ENCODE measurements at regions not wholly inside any gene's neighbourhood (a gene's known extent, or its start where the extent isn't known, plus 50 kb on each side); places are given as distances from the start of the nearest gene placed in this dataset.
"Not testable (repeated sequence)": the region's sequence is repeated elsewhere in the genome, so short reads cannot be mapped to it uniquely, and the experiment has no call there.

DNA sequence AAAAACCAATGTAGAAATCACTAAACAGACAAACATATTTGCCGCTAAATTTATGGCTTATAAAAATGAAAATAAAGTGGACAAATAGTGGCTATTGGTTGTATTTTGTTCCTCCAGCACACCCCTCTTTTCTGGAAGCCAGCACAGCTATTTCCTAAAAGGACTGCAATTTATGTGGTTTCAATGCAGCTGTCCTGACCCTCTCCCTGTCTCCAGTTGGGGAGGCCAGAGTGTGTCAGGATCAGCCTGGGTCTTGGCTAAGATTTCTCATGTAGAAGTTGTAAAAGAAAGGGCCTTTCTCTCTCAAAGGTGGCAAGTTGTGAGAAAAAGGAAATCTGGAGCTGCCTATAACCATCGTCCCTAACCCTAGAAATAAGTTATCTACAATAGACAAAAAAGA is 165.6 kb downstream of the ALDH8A1 start:
- DNase-seq (ENCODE audit: low spot score), result no peak

DNA sequence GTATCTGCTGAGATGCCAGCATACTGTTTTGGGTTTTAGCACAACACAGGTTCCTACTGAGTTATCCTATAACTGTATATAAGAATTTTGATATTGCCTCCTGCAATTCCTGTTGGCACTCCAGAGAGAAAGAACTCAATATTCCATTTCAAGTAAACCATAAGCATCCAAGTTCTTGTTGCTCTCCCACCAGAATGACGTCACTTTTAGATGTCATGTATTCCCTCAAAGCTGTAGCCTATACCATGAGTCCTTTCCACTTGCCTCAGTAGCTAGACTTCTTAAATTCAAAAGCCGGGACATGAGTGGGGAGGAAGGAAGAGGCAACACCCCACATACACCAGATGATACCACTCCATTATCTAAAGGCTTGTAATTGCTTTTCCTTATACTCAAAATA is 171.5 kb downstream of the ALDH8A1 start:
- DNase-seq (ENCODE audit: low spot score), result no peak

DNA sequence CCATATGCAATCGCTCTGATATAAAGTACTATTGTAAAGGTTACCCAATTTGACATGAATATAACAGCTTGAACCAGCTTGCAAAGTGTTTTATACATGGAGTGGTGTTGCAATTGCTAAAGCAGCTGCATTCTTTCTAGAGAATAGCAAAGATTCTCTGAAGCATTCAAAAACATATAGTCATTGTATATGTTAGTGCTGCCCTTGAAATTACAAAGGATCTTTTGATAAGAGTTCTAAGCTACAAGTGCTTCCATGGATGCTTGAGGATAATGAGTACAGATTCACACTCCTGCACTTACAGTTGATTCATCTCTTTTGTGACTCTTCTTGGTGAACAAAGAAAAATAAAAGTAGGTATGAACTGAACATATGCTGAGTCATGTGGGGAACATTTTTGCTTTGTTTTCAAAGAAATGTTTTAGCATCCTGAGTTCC is 175.7 kb downstream of the ALDH8A1 start:
- no peak for DNase-seq (ENCODE audit: low spot score)

DNA sequence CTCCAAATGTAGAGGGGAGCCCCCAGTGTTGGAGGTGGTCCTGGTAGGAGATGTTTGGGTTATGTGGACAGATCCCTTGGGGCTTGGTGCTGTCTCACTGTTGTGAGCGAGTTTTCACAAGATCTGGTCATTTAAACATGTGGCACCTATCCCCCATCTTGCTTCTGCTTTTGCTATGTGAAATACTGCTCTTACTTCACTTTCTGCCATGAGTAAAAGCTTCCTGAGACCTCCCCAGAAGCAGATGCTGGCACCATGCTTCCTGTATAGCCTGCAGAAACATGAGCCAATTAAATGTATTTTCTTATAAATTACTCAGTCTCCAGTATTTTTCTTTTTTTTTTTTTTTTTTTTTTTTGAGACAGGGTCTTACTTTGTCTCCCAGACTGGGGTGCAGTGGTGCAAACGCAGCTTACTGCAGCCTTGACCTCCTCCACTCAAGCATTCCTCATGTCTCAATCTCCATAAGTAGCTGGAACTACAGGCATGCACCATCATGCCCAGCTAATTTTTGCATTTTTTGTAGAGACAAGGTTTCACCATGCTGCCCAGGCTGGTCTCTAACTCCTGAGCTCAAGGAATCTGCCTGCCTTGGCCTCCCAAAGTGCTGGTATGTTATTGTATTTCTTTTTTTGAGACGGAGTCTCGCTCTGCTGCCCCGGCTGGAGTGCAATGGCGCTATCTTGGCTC is 177.1 kb downstream of the ALDH8A1 start:
- DNase-seq (ENCODE audit: low spot score), result no peak

DNA sequence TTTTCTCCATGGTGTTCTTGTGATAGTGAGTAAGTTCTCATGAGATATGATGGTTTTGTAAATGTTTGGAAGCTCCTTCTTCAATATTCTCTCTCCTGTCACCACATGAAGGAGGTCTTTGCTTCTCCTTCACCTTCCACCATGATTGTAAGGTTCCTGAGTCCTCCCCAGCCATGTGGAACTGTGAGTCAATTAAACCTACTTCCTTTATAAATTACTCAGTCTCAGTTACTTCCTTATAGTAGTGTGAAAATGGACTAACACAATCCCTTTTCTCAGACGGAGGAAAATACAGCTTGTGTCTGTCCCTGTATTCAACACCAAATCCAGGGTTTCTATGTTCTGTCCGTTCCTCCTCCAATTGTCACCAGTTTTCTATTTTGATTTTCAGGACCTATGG is 181.0 kb downstream of the ALDH8A1 start:
- no peak for DNase-seq (ENCODE audit: low spot score)

DNA sequence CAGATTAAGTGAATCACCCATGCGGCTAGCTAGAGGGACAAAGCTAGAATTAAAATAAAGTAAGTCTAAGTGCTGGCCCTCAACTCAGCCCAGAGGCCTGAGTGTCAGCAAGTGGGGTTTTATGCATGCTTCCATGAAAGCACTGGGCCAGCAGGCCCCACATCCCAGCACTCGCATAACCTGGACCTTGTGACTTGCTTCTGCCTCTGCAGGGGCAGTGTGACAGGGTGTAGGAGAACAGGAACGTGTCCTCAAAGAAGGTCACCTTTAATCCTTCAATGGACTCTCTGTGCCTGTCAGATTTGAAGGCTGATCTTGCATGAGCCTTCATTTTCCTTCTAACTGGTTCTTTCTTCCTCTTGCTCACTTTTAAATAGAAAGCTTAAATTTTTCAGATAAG is 183.4 kb downstream of the ALDH8A1 start:
- no peak for DNase-seq (ENCODE audit: low spot score)

DNA sequence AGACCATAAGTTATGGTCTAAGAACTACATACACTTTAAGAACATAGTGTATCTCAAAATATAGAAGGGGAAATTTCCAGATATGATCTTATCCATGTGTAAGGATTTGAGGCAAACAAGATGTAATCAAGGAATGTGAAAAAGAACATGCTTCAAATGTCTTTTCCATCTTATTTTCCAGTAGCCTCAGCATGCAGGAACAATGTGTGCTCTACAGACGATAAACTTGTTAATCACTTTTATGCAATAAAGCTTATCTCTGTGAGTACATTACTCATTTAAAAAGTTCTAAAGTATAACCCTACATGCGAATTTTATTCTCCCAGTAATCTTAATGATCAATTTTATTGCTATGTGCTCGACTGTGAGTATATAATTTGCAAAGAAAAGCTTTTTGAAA is 185.2 kb downstream of the ALDH8A1 start:
- DNase-seq (ENCODE audit: low spot score), result no peak

DNA sequence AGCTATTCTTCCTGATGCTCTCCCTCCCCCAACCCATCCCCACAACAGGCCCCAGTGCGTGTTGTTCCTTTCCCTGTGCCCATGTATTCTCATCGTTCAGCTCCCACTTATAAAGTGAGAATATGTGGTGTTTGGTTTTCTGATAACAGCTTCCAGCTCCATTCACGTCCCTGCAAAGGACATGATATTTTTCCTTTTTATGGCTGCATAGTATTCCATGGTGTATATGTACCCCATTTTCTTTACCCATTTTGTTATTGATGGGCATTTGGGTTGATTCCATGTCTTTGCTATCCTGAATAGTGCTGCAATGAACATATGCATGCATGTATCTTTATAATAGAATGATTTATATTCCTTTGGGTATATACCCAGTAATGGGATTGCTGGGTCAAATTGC is 186.3 kb downstream of the ALDH8A1 start:
- not testable (repeated sequence) for DNase-seq (ENCODE audit: low spot score)

DNA sequence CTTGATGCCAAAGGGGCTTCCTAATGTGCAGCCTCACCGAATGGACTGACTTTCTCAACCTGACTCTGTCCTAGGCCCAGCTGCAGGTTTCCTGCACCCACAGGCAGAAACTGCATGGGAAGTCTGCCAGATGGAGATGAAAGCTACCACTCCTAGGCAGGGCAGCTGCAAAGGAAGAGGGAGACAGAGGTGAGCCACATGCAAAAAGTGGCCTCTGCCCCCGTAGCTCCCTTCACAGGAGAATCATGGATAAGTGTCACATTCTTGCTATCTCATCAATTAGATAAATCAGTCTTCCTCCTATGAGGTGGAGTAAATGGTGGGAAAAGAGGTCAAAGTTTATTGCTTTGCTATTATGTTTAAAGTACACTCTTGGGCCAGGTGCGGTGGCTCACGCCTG is 191.3 kb downstream of the ALDH8A1 start:
- DNase-seq (ENCODE audit: low spot score), result no peak

DNA sequence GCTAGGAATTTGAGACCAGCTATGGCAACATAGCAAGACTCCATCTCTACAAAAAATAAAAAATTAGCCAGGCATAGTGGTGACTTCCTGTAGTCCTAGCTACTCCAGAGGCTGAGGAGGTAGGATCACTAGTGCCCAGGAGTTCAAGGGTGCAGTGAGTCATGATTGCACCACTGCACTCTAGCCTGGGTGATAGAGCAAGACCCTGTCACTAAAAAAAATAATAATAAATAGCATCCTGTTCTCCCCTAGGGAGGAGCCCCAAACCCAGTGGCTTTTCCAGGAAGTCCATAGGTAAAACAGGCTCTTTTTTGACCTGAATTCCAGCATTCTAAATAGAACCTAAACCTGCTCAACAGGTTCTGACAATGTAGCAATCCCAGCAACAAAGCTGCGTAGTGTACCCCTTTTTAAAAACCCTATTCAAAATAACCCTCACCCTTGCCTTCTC is 192.0 kb downstream of the ALDH8A1 start:
- no peak for DNase-seq (ENCODE audit: low spot score)

DNA sequence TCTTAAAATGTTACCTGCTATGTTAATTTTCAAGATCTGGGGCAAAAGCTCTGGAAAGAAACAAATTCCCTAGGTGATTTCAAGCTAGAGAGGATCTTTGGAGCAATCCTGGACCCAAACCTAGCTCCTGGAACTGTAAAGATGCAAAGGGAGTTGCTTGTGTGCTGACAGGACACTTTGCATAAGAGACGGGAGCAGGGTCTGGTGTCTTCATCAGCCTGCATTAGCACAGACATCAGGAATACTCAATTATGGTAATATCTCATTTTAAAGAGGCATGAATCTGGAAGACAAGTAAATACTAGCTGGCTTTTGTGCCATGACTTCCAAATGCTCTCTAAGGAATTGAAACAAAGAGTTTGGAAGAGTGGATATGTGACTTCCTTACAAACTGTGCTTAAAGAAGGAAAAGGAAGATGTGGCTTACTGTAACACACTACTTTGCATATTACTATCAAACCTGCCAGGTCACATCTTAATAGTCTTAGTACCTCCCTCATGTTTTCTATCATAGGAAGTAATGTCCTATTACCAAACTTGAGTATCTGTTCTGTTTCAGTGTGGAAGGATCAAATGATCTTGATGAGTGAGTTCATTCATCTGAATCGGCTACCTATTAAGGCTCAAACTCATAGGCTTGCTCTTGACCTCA is 193.4 kb downstream of the ALDH8A1 start:
- DNase-seq (ENCODE audit: low spot score), result no peak

DNA sequence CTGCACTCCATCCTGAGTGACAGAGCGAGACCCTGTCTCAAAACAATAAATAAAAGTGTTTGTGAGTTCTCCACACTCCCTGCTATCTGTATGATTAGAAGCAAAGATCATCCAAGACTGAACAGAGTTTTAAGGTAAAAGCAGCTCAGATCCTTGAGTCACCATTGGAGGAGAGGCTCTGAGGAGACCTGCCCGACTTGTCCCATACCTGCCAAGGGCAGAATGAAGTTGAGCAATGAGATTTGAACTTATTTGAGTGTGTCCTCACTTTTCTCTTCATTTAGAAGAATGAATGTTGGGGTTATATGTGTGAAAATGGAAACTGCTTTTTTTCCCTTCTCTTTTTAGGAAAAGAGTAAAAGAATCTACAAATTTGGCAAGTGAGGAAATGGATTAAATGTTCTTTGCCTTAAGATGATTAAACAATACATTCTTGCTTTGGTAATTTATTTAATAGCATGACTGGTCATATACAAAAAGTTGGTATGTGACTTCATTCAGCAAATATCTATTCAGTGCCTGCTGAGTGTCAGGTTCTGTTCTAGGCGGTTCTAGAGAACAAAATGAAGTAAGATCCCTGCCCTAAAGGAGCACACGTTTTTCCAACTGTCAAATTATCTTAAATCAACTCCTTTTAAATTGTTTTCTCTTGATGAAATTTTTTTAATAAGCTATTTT is 195.7 kb downstream of the ALDH8A1 start:
- no peak for DNase-seq (ENCODE audit: low spot score)

DNA sequence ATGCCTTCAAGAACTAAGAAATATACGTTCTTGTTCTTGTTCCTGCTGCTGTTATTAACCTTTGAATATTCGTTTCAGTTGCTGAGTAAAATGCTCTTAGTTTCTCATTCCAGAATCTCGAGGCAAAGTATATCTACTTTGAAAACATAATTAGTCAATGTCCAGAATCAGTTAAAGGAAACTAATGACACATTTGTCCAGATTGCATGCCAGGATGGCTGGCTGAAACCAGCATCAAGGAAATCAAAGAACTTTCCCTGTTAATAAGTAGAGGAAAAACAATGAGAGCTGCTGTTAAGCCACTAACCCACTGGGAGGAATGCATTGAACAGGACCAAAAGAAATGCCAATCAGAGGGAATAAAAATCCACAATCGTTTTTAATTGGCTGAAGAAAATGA is 196.9 kb downstream of the ALDH8A1 start:
- DNase-seq (ENCODE audit: low spot score), result no peak

DNA sequence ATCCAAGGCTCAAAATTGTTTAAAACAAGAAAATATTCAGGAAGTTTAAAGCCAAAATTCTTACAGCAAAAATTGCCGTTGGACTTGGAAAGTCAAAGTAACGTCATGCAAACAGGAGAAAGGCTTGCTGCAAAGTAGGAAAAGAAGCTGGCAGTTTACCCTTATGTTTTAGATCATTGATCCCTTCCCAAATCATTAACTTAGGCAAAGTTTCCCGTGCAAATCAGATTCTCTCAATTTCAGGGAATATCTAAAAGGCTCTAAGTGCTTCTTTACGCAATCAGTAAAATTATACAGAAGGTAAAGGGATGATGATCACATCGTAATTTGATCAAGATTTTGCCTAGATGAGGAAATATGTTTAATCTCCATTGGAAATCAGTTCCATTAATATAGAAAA is 197.5 kb downstream of the ALDH8A1 start:
- DNase-seq (ENCODE audit: low spot score), result no peak

DNA sequence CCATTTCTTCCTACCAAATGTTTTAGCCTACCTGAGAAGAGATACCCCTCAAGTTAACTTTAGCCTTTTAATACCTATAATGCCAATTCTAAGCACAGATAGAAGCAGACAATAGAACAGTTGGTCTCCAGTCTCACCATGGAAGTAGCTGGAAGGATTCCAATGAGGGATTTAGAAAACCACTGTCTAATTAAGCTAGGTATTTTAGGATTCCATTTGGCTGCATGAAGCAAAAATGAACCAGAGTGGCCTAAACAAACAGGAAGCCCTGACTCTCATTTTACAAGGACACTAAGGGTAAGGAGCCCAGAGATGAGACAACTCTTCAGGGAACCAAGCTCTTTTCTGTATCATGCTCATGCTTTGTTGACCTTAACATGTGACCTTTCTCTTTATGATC is 199.2 kb downstream of the ALDH8A1 start:
- no peak for DNase-seq (ENCODE audit: low spot score)

DNA sequence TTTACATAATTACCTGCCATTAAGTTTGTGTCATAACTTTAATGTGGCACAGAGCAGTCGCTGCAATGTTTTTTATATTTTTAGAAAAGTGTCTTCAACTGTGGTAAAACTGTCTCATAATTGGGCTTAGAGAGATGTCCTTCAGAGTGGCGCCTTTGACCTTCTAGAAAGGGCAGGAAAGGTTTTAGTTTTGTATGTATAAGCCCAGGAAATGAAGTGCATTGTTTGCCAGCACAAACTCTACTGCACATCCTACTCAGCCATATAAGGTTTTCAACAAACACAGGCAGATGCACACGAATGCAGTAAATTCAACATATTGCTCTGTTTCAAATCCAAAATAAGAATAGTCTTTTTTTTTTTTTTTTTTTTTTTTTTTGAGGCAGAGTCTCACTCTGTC is 201.4 kb downstream of the ALDH8A1 start:
- no peak for DNase-seq (ENCODE audit: low spot score)

DNA sequence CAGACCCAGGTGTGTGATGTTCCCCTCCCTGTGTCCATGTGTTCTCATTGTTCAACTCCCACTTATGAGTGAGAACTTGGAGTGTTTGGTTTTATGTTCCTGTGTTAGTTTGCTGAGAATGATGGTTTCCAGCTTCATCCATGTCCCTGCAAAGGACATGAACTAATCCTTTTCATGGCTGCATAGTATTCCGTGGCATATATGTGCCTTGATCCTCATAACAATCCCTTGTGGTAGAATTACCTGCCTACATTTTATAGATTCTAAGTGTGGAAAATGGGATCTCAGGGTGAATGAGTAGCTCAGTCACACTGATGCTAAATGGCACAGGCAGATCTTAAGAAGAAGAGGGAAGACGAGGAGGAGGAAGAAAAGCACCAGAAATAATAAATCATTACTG is 202.7 kb downstream of the ALDH8A1 start:
- DNase-seq (ENCODE audit: low spot score), result not testable (repeated sequence)

DNA sequence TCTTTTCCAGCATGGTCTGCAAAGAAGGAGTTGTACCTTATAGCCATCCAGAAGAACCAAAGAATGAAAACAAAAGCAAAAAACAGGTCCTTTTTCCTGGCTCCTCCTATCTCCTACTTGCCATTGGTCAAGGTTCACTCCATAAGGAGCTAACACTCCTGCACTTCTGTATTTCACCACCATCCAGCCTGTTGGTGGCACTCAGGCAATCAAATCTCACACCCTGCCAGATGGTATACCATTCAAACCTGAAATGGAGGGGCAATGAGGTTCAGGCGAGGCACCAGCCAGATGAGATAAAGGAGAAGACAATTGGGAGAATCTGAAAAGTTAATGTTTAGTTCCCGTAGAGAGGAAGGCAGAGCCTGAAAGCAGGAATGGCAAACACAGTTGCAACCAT is 203.8 kb downstream of the ALDH8A1 start:
- DNase-seq (ENCODE audit: low spot score), result no peak

DNA sequence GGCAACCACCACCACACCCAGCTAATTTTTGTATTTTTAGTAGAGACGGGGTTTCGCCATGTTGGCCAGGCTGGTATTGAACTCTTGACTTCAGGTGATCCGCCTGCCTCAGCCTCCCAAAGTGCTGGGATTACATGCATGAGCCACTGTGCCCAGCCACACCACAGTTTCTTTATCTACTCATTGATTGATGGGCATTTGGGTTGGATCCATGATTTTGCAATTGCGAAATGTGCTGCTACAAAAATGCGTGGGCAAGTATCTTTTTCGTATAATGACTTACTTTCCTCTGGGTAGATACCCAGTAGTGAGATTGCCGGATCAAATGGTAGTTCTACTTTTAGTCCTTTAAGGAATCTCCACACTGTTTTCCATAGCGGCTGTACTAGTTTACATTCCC is 204.7 kb downstream of the ALDH8A1 start:
- not testable (repeated sequence) for DNase-seq (ENCODE audit: low spot score)

DNA sequence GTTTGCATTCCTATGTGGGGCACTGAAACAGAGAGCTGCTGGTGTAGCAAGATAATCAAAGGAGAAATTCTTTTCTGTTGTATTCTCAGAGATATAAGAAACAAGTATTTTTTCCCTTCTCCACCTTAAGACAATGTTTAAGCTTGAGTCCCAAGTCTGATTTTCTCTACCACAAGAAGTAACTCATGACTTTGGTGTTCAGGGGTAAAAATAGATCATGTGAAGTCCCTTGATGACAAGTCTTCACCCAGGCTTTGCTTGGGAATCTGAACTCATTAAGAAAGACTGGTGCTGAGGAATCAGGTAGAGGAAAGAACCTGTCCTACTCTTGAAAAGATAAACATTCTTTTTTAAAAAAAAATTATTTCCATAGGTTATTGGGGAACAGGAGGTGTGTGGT is 205.6 kb downstream of the ALDH8A1 start:
- no peak for DNase-seq (ENCODE audit: low spot score)

DNA sequence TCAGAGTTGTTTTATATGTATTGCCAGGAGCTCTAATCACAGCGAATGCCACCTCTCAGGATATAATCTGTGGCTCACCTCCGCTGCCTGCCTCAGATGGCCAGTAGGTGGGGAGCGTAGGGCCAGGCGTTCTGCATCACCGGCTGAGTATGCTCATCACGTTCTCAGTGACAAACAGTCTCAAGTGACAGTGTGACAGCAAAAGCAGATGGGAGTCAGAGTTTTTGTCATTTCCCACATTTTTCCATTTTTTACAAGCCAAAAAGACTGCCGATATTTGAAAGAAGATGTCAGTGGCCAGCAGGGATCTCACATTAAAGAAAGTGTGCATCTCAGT is 208.7 kb downstream of the ALDH8A1 start:
- DNase-seq (ENCODE audit: low spot score), result no peak

DNA sequence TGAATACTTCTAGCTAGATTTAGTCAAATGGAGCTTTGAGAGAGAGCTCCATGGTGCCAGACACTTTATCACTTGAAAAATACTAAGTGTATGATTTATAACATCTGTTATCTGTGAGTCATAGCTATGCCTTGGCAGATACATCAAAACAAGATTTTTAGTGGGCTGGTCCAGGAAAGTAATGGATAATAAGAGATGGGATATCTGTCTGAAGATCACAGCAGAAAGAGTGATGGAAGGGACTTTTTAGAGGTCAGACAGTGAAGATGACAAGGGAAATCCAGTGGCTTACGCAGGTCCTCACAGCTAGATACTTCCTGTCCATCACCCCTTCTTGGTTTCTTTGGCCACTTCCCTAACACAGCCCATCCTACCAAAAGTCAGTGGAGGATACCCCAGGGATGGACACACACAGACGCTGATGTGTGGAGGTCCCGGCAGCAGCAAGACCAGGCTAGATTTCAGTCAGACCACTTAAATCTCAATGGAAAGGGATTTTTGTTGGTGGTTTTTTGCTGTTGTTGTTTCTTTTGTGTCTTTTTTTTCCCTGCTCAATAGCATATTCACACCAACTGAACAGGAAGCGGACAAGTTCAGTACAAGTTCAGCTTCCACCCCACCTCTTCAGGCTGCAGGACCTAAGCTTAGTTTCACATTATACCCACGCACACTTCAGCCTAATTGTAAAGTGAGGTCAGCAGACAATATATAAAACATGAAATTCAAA is 209.3 kb downstream of the ALDH8A1 start:
- DNase-seq (ENCODE audit: low spot score), result no peak

DNA sequence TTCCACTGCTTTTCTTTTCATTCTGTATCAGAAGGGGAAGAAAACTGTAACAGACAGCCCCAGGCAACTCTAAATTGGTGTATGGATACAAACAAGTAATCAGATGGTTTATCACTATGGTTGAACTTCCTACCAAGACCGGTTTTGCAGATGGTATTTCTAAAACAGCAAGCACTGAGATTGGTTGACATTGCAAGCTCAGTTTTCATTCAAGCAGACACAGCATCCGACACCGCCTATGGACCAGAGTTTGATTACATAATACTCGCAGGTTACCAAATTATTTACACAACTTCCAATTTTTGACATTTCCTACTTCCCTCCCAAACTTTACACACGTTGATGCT is 209.9 kb downstream of the ALDH8A1 start:
- DNase-seq (ENCODE audit: low spot score), result no peak
